K562 (cell line): ENCODE measurements at regions not wholly inside any gene's neighbourhood (a gene's known extent, or its start where the extent isn't known, plus 50 kb on each side); places are given as distances from the start of the nearest gene placed in this dataset.

Experiments used
- ATAC-seq: fragments of 200-7000 bp; cut with Tn5 transposase; 3 replicates; pipeline ENCODE4 v1.9.1; 2020; ENCODE audit warnings: moderate library complexity
- BruUV-seq: library from RNA; stranded (reverse); fragments of 400-500 nt; replicated peaks from 2 replicates; lab custom pipeline; 2021; lab: Mats Ljungman, UMichigan
- CTCF ChIA-PET: fragments of 300-600 bp; formaldehyde crosslinking; extraction: SDS; loops from one replicate; lab custom pipeline; 2021; ENCODE audit warnings: low intra/inter-chr PET ratio; lab: Yijun Ruan, JAX
- POLR2A ChIA-PET: fragments of 300-600, 350-650 bp; sonication (Branson Sonifier 250); formaldehyde crosslinking; extraction: SDS; loops from one replicate; lab custom pipeline; 2021; ENCODE audit warnings: antibody characterized with exemption, inconsistent platforms; lab: Yijun Ruan, JAX
- DNase-seq, 4 experiments: peaks; one replicate each; pipeline versions ENCODE4 v3.0.0 to v3.0.0-alpha.2; 2011 to 2018; ENCODE audit warnings: low spot score in 3 of 4, mixed read lengths in 3 of 4; ENCODE audit errors: extremely low read depth in 1 of 4
- FAIRE-seq: peaks from 2 replicates; lab custom pipeline; 2011; peaks lifted over from hg19 to GRCh38; lab: Jason Lieb, UNC
- H2AFZ ChIP-seq: 2 replicates; pipeline ENCODE4 v1.6.0; 2011; ENCODE audit warnings: low read depth, low read length, control low read depth, inconsistent platforms
- H3K27ac ChIP-seq: fragments of 200-600 bp; 3 replicates; pipeline ENCODE4 v1.8.0; 2011; ENCODE audit warnings: low read depth, mild to moderate bottlenecking, control low read depth, inconsistent platforms, low read length, moderate library complexity, mixed read lengths; ENCODE audit errors: extremely low read depth
- H3K27me3 ChIP-seq, 2 experiments: fragments of 300-600 bp in 1 of 2; 2 replicates in 1 of 2; 3 replicates in 1 of 2; pipeline versions ENCODE4 v1.6.0 to v1.8.0; 2011; ENCODE audit warnings: inconsistent platforms in 2 of 2, low read length in 2 of 2, mild to moderate bottlenecking in 1 of 2, mixed read lengths in 1 of 2, moderate library complexity in 1 of 2; ENCODE audit not compliant: control insufficient read depth in 2 of 2, insufficient read depth in 2 of 2
- H3K36me3 ChIP-seq: fragments of 300-600 bp; 3 replicates; pipeline ENCODE4 v1.8.0; 2011; ENCODE audit warnings: mild to moderate bottlenecking, low read length, inconsistent platforms; ENCODE audit not compliant: control insufficient read depth, insufficient read depth
- H3K4me1 ChIP-seq, 2 experiments: fragments of 200-600 bp in 1 of 2; replicated peaks in 1 of 2; 2 replicates in 1 of 2; 3 replicates in 1 of 2; pipeline versions ENCODE4 v1.5.1 to v1.8.0; 2011; ENCODE audit warnings: inconsistent platforms in 2 of 2, low read length in 2 of 2, mild to moderate bottlenecking in 1 of 2, mixed read lengths in 1 of 2, moderate library complexity in 1 of 2; ENCODE audit not compliant: control insufficient read depth in 2 of 2, insufficient read depth in 2 of 2
- H3K4me2 ChIP-seq: 2 replicates; pipeline ENCODE4 v1.6.1; 2011; ENCODE audit warnings: low read length, control low read depth, inconsistent platforms, mixed read lengths; ENCODE audit not compliant: insufficient read depth
- H3K4me3 ChIP-seq: fragments of 200-600 bp; sonication (generic), shearing (Covaris generic); 2 replicates; pipeline ENCODE4 v1.5.1; 2016; ENCODE audit warnings: control low read depth, inconsistent platforms
- H3K79me2 ChIP-seq: fragments of 200-600 bp; 3 replicates; pipeline ENCODE4 v1.8.0; 2011; ENCODE audit warnings: low read length, inconsistent platforms; ENCODE audit not compliant: control insufficient read depth, insufficient read depth
- H3K9ac ChIP-seq, 2 experiments: 2 replicates each; pipeline versions ENCODE4 v1.6.0 to v1.6.1; 2011; ENCODE audit warnings: low read depth in 2 of 2, low read length in 2 of 2, control low read depth in 1 of 2, inconsistent platforms in 1 of 2, mild to moderate bottlenecking in 1 of 2, mixed read lengths in 1 of 2; ENCODE audit not compliant: insufficient read depth in 1 of 2
- H3K9me1 ChIP-seq: one replicate; pipeline ENCODE4 v1.6.0; 2011; ENCODE audit warnings: inconsistent platforms, mild to moderate bottlenecking, low read length, moderate library complexity; ENCODE audit not compliant: control insufficient read depth, insufficient read depth
- H3K9me3 ChIP-seq: replicated peaks from 2 replicates; pipeline ENCODE4 v1.5.1; 2011; ENCODE audit warnings: low read depth, low read length, inconsistent platforms; ENCODE audit not compliant: control insufficient read depth, insufficient read depth
- H4K20me1 ChIP-seq: replicated peaks from 2 replicates; pipeline ENCODE4 v1.6.1; 2011; ENCODE audit warnings: low read length, inconsistent platforms, mixed read lengths; ENCODE audit not compliant: control insufficient read depth, insufficient read depth
- CBFB ChIP-seq: sonication (generic); formaldehyde crosslinking; IDR thresholded peaks from 2 replicates; pipeline ENCODE4 v1.4.0; 2020; ENCODE audit warnings: mild to moderate bottlenecking, missing genetic modification reagents
- DIDO1 ChIP-seq: fragments of 450-650 bp; IDR thresholded peaks from 2 replicates; pipeline ENCODE4 v1.6.1; 2016; ENCODE audit warnings: low read depth, missing biosample characterization, missing genetic modification characterization
- ELF4 ChIP-seq: fragments of 450-650 bp; formaldehyde crosslinking; IDR thresholded peaks from 2 replicates; pipeline ENCODE4 v1.4.0; 2022; ENCODE audit warnings: missing genetic modification characterization
- HES1 ChIP-seq: fragments of 450-650 bp; IDR thresholded peaks from 2 replicates; pipeline ENCODE4 v1.6.1; 2016; ENCODE audit warnings: low read depth, mild to moderate bottlenecking, moderate library complexity
- HMGN3 ChIP-seq: IDR thresholded peaks from 2 replicates; pipeline ENCODE4 v1.6.1; 2011; ENCODE audit warnings: borderline replicate concordance, low read depth, mild to moderate bottlenecking, mixed read lengths, low read length; ENCODE audit not compliant: insufficient read length; ENCODE audit errors: extremely low read depth
- HNRNPLL ChIP-seq: fragments of 200-400 bp; formaldehyde crosslinking; IDR thresholded peaks from 2 replicates; pipeline ENCODE4 v1.6.1; 2017; ENCODE audit warnings: low read length, low read depth, mild to moderate bottlenecking; ENCODE audit not compliant: poor library complexity, severe bottlenecking
- LCOR ChIP-seq: sonication (generic); formaldehyde crosslinking; IDR thresholded peaks from 2 replicates; pipeline ENCODE4 v1.8.0; 2022; ENCODE audit warnings: mild to moderate bottlenecking, missing genetic modification reagents
- PHF20 ChIP-seq: fragments of 450-650 bp; IDR thresholded peaks from 2 replicates; pipeline ENCODE4 v1.6.1; 2018; ENCODE audit not compliant: partially characterized antibody
- ZMIZ1 ChIP-seq, 2 experiments: fragments of 150-350 bp in 1 of 2; IDR thresholded peaks; 2 replicates each; pipeline ENCODE4 v1.6.1; 2012 to 2016; ENCODE audit warnings: low read depth in 2 of 2, low read length in 2 of 2, mild to moderate bottlenecking in 1 of 2, moderate library complexity in 1 of 2
- ZNF212 ChIP-seq: fragments of 450-650 bp; formaldehyde crosslinking; IDR thresholded peaks from 2 replicates; pipeline ENCODE4 v1.4.0; 2020; ENCODE audit warnings: mild to moderate bottlenecking
- WGBS: fragments of 100-300 bp; shearing (Covaris generic); methylation state at CpG from one replicate; pipeline ENCODE4 v1.1.6; 2016; ENCODE audit warnings: low coverage, mixed read lengths; ENCODE audit not compliant: insufficient coverage; ENCODE audit errors: missing lambda C conversion rate; 5-methylcytosine and 5-hydroxymethylcytosine counted together
- in situ Hi-C: fragments of 300-500 bp; cut with MboI; formaldehyde crosslinking; loops from 4 replicates; pipeline ENCODE4 v1.15.0; 2018; ENCODE audit warnings: inconsistent platforms, mixed read lengths
- intact Hi-C: fragments of 100-400 bp; cut with micrococcal nuclease; formaldehyde crosslinking; loops from 2 replicates; pipeline ENCODE4 v1.14.2; 2022

- no peak for TF ChIP-seq PHF20
- no peak for TF ChIP-seq ELF4 (CRISPR knock-in tag)
Observed at GRCh38 chr1:29631361-29631760, 395.0 kb downstream of the PTPRU start (continued).

- 17% methylated on average over 1 of the region's 1 CpG for WGBS
- Histone ChIP-seq H3K36me3 (no peaks in the 10 kb centered on the region), H3K9ac (no peak overlapping the region), H3K4me3 (no peak overlapping the region), H2AFZ (no peak overlapping the region), H4K20me1 (peaks cover 12% of the 10 kb centered on the region; the same call in 1 of the 2 replicates), H3K27ac (no peak overlapping the region), H3K9me1 (no peaks in the 10 kb centered on the region), H3K9me3 (no peaks in the 10 kb centered on the region), H3K27me3 (peaks cover 2 to 36% of the 10 kb centered on the region in 2 experiments; a peak in 3 of 5 replicates), H3K4me2 (no peak overlapping the region)
- DNase-seq (no peak), ATAC-seq (no peak), FAIRE-seq (no peak)
- intact Hi-C loops = no loop called here
- no TSS peak for BruUV-seq
- in situ Hi-C loops = no loop called here
- ChIA-PET POLR2A (no interaction called here), CTCF (no interaction called here)
- TF ChIP-seq DIDO1 (tag) = no peak
- no peak for TF ChIP-seq HNRNPLL
- no peak for TF ChIP-seq LCOR (CRISPR knock-in tag)
- TF ChIP-seq ZNF212 (CRISPR knock-in tag) = no peak
- TF ChIP-seq HES1 = no peak
- TF ChIP-seq HMGN3 = no peak
- no peak for TF ChIP-seq ZMIZ1 (IDR thresholded peaks at IDR 0.05; ENCODE audit: low read depth in 2 of 2, low read length in 2 of 2)
- no peak for TF ChIP-seq CBFB
- TF ChIP-seq, all 486 proteins: peak for 0
- Histone ChIP-seq H3K4me1 (no peaks in the 10 kb centered on the region), H3K79me2 (no peaks in the 10 kb centered on the region)
Observed at GRCh38 chr1:29630756-29631155, 394.4 kb downstream of the PTPRU start.
